Lung (tissue), 11 donors: ENCODE measurements at regions not wholly inside any gene's neighbourhood (a gene's known extent, or its start where the extent isn't known, plus 50 kb on each side); places are given as distances from the start of the nearest gene placed in this dataset.

Experiments used
- ATAC-seq: fragments of 200-7000 bp; cut with Tn5 transposase; one replicate; pipeline ENCODE4 v1.9.1; 2020; ENCODE audit warnings: moderate number of reproducible peaks; ENCODE audit not compliant: insufficient read depth, low FRiP score
- DNase-seq, 3 donors: peaks; one replicate each; pipeline ENCODE4 v3.0.0-alpha.2; 2013 to 2017
- H3K27ac ChIP-seq, 2 donors: one replicate each; pipeline ENCODE4 v1.5.1; 2013; ENCODE audit warnings: mild to moderate bottlenecking in 2 of 2, moderate library complexity in 2 of 2, control low read depth in 1 of 2, inconsistent platforms in 1 of 2, low read depth in 1 of 2, low read length in 1 of 2
- H3K27me3 ChIP-seq, 3 donors: one replicate each; pipeline ENCODE4 v1.5.1; 2013; ENCODE audit warnings: low read length in 2 of 3; ENCODE audit not compliant: control insufficient read depth in 3 of 3, insufficient read depth in 3 of 3
- H3K36me3 ChIP-seq, 4 donors: one replicate each; pipeline ENCODE4 v1.5.1; 2013; ENCODE audit warnings: low read length in 4 of 4, mild to moderate bottlenecking in 1 of 4, moderate library complexity in 1 of 4; ENCODE audit not compliant: control insufficient read depth in 4 of 4, insufficient read depth in 4 of 4
- H3K4me1 ChIP-seq, 5 donors: one replicate each; pipeline ENCODE4 v1.5.1; 2013; ENCODE audit warnings: low read length in 5 of 5, mild to moderate bottlenecking in 2 of 5, moderate library complexity in 1 of 5; ENCODE audit not compliant: control insufficient read depth in 5 of 5, insufficient read depth in 5 of 5
- H3K4me3 ChIP-seq: one replicate; pipeline ENCODE4 v1.5.1; 2013; ENCODE audit warnings: mild to moderate bottlenecking, control low read depth, moderate library complexity
- H3K9ac ChIP-seq, 2 donors: one replicate each; pipeline ENCODE4 v1.5.1; 2013; ENCODE audit warnings: low read length in 2 of 2, control low read depth in 1 of 2; ENCODE audit not compliant: insufficient read depth in 1 of 2
- H3K9me3 ChIP-seq, 4 donors: one replicate each; pipeline ENCODE4 v1.5.1; 2013; ENCODE audit warnings: low read length in 3 of 4, mild to moderate bottlenecking in 1 of 4, moderate library complexity in 1 of 4; ENCODE audit not compliant: control insufficient read depth in 4 of 4, insufficient read depth in 3 of 4
- CTCF ChIP-seq: IDR thresholded peaks from 2 replicates; pipeline ENCODE4 v1.5.1; 2012; ENCODE audit warnings: mild to moderate bottlenecking; ENCODE audit errors: control extremely low read depth, extremely low read depth
- WGBS, 2 donors: extraction: QIAGEN DNeasy Blood & Tissue Kit; methylation state at CpG; one replicate each; pipeline ENCODE4 v1.1.7; 2013; 5-methylcytosine and 5-hydroxymethylcytosine counted together
- donor health status: control.
- donor health status: control.
- donor health status: Bipolar disorder and iron deficiency.
- donor health status: healthy.
- donor health status: DM: yes; HTN: yes; CAD: no.

- no peak overlapping the region for H3K4me3 ChIP-seq
- H3K9me3 ChIP-seq: peaks cover 0 to 2% (median 0%) of the 10 kb centered on the region in 4 donors
- H3K36me3 ChIP-seq: no peaks in the 10 kb centered on the region
- no peak overlapping the region for H3K9ac ChIP-seq
- no peak for DNase-seq
- no peak for ATAC-seq
- no peak for TF ChIP-seq CTCF
- WGBS, 2 donors: 74 to 86% methylated on average over 21 of the region's 21 CpGs
- H3K4me1 ChIP-seq: peaks cover 0 to 7% (median 0%) of the 10 kb centered on the region in 5 donors
- no peak overlapping the region for H3K27ac ChIP-seq
- H3K27me3 ChIP-seq: no peaks in the 10 kb centered on the region
These were observed 532.9 kb downstream of the TBC1D22A start for GRCh38 chr22:47295226-47295901.

- Histone ChIP-seq H3K9ac (no peak overlapping the region), H3K4me3 (no peak overlapping the region), H3K4me1 (peaks cover 0 to 7% (median 0%) of the 10 kb centered on the region in 5 donors), H3K36me3 (no peaks in the 10 kb centered on the region), H3K27me3 (no peaks in the 10 kb centered on the region), H3K9me3 (peaks cover 0 to 2% (median 0%) of the 10 kb centered on the region in 4 donors), H3K27ac (no peak overlapping the region)
- ATAC-seq (no peak), DNase-seq (no peak)
- WGBS, 2 donors: 80 to 96% methylated on average over 5 of the region's 5 CpGs
- TF ChIP-seq CTCF: no peak
These were observed 532.1 kb downstream of the TBC1D22A start for GRCh38 chr22:47294576-47294975.

- Histone ChIP-seq H3K4me3 (no peak overlapping the region), H3K27ac (no peak overlapping the region), H3K4me1 (peaks cover 0 to 7% (median 0%) of the 10 kb centered on the region in 5 donors), H3K9me3 (peaks cover 0 to 2% (median 0%) of the 10 kb centered on the region in 4 donors), H3K36me3 (no peaks in the 10 kb centered on the region), H3K27me3 (no peaks in the 10 kb centered on the region), H3K9ac (no peak overlapping the region)
- DNase-seq (no peak), ATAC-seq (no peak)
- 78 to 82% methylated on average over 6 of the region's 6 CpGs for WGBS, 2 donors
- TF ChIP-seq CTCF: no peak
These were observed 531.7 kb downstream of the TBC1D22A start for GRCh38 chr22:47294222-47294532.
